Karpas-422 (cell line): ENCODE measurements at regions not wholly inside any gene's neighbourhood (a gene's known extent, or its start where the extent isn't known, plus 50 kb on each side); places are given as distances from the start of the nearest gene placed in this dataset.
"Not testable (repeated sequence)": the region's sequence is repeated elsewhere in the genome, so short reads cannot be mapped to it uniquely, and the experiment has no call there.

Experiments
- DNase-seq: peaks from one replicate; pipeline ENCODE4 v3.0.0-alpha.2; 2015
- H2AFZ ChIP-seq: fragments of 200-600 bp; sonication (generic); 2 replicates; pipeline ENCODE4 v1.6.1; 2014; ENCODE audit warnings: antibody characterized with exemption, low read length, mixed read lengths
- H3K27ac ChIP-seq: fragments of 200-600 bp; sonication (generic); 2 replicates; pipeline ENCODE4 v1.5.1; 2014; ENCODE audit warnings: mild to moderate bottlenecking, low read length, moderate library complexity
- H3K27me3 ChIP-seq: fragments of 200-600 bp; sonication (generic); 2 replicates; pipeline ENCODE4 v1.6.1; 2014; ENCODE audit warnings: low read length, mixed read lengths
- H3K36me3 ChIP-seq: fragments of 200-600 bp; sonication (generic); 2 replicates; pipeline ENCODE4 v1.6.1; 2014; ENCODE audit warnings: low read length, mixed read lengths; ENCODE audit not compliant: insufficient read depth
- H3K4me1 ChIP-seq: fragments of 200-600 bp; sonication (generic); 2 replicates; pipeline ENCODE4 v1.6.1; 2014; ENCODE audit warnings: mild to moderate bottlenecking, low read length, mixed read lengths
- H3K4me2 ChIP-seq: fragments of 200-600 bp; sonication (generic); 2 replicates; pipeline ENCODE4 v1.6.1; 2014; ENCODE audit warnings: low read length, low read depth, mild to moderate bottlenecking; ENCODE audit not compliant: poor library complexity, severe bottlenecking
- H3K4me3 ChIP-seq: fragments of 200-600 bp; sonication (generic); 2 replicates; pipeline ENCODE4 v1.5.1; 2014; ENCODE audit warnings: mild to moderate bottlenecking, antibody characterized with exemption, low read length, mixed read lengths
- H3K79me2 ChIP-seq: fragments of 200-600 bp; sonication (generic); 2 replicates; pipeline ENCODE4 v1.6.1; 2014; ENCODE audit warnings: mild to moderate bottlenecking, low read length, mixed read lengths
- H3K9ac ChIP-seq: fragments of 200-600 bp; sonication (generic); 2 replicates; pipeline ENCODE4 v1.6.0; 2014; ENCODE audit warnings: low read length
- H3K9me2 ChIP-seq: fragments of 200-600 bp; sonication (generic), shearing (Covaris generic); replicated peaks from 2 replicates; pipeline ENCODE4 v1.6.0; 2014; ENCODE audit warnings: mild to moderate bottlenecking, low read length, moderate library complexity; ENCODE audit not compliant: insufficient read depth
- H3K9me3 ChIP-seq: fragments of 300-700, 200-600 bp; sonication (generic); 2 replicates; pipeline ENCODE4 v1.6.1; 2014; ENCODE audit warnings: low read length, mixed read lengths
- H4K20me1 ChIP-seq: fragments of 200-600 bp; sonication (generic); 2 replicates; pipeline ENCODE4 v1.6.1; 2014; ENCODE audit warnings: mild to moderate bottlenecking, antibody characterized with exemption, low read length, low read depth; ENCODE audit not compliant: insufficient read depth

- H2AFZ ChIP-seq, H3K79me2 ChIP-seq, H3K4me2 ChIP-seq: not testable (repeated sequence)
Measured at GRCh38 chr14:106301609-106302008, 775.2 kb downstream of the TMEM121 start.

GRCh38 chr14:106302661-106303060 lies 776.3 kb downstream of the TMEM121 start:
- no peaks in the 10 kb centered on the region for H3K27me3 ChIP-seq
- H2AFZ ChIP-seq: no peak overlapping the region
- no peaks in the 10 kb centered on the region for H3K9me2 ChIP-seq
- DNase-seq: no peak
- H3K4me1 ChIP-seq: no peaks in the 10 kb centered on the region
- H3K27ac ChIP-seq: no peak overlapping the region
- no peaks in the 10 kb centered on the region for H3K79me2 ChIP-seq
- no peak overlapping the region for H3K4me3 ChIP-seq
- no peaks in the 10 kb centered on the region for H3K9me3 ChIP-seq
- H3K9ac ChIP-seq: no peak overlapping the region
- H3K36me3 ChIP-seq: no peaks in the 10 kb centered on the region
- no peak overlapping the region for H3K4me2 ChIP-seq
- no peaks in the 10 kb centered on the region for H4K20me1 ChIP-seq

More at GRCh38 chr14:106301609-106302008, 775.2 kb downstream of the TMEM121 start:
- H3K27ac ChIP-seq, H3K4me1 ChIP-seq, H3K36me3 ChIP-seq, H3K9me3 ChIP-seq, DNase-seq, H3K9me2 ChIP-seq, H3K4me3 ChIP-seq, H3K9ac ChIP-seq, H4K20me1 ChIP-seq, H3K27me3 ChIP-seq: not testable (repeated sequence)

DNA sequence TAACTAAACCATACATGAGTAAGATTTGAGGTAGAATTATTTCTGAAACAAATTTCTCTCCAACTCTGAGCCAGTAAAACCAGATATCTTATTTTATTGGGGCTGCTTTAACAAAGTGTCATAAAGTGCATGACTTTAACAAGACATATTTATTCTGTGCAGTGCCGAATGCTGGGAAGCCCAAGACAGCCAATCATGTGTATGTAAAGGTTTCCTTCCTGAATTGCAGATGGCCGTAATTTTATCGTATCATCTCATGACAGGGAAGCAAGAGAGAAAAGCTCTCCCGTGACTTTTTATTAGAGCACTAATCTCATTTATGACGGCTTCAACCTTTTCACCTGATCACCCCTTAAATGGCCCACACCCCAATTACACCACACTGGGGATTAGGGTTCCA lies 777.9 kb downstream of the TMEM121 start:
- H3K4me3 ChIP-seq: no peak overlapping the region
- H3K4me1 ChIP-seq: no peaks in the 10 kb centered on the region
- no peak for DNase-seq
- no peaks in the 10 kb centered on the region for H4K20me1 ChIP-seq
- no peak overlapping the region for H3K4me2 ChIP-seq
- H3K36me3 ChIP-seq: no peaks in the 10 kb centered on the region
- no peak overlapping the region for H3K27ac ChIP-seq
- H3K9me2 ChIP-seq: no peaks in the 10 kb centered on the region
- H3K27me3 ChIP-seq: no peaks in the 10 kb centered on the region
- H3K79me2 ChIP-seq: no peaks in the 10 kb centered on the region
- H2AFZ ChIP-seq: no peak overlapping the region
- no peak overlapping the region for H3K9ac ChIP-seq
- 0 out of 2 replicates have a peak, but pooled peaks cover under 1% of the 10 kb centered on the region for H3K9me3 ChIP-seq

DNA sequence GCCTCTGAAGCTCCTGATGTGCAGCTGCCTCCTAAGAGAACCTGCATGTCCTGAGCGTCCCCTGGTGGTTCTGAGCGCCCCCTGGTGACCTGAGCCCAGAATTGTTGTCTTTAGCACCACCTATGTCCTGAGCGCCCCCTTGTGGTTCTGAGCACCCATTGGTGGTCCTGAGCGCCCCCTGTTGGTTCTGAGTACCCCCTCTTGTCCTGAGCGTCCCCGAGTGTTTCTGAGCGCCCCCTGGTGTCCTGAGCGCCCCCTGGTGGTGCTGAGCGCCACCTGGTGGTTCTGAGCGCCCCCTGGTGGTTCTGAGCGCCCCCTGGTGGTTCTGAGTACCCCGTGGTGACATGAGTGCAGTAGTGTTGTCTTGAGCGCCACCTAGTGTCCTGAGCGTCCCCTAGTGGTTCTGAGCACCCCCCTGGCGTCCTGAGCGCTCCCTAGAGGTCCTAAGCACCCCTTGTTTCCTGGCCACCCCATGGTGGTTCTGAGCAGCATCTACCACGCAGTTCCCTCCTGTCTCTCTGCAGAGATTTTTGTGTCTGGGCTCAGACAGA lies 782.5 kb downstream of the TMEM121 start:
- Histone ChIP-seq H3K9ac (no peak overlapping the region), H3K36me3 (no peaks in the 10 kb centered on the region), H3K27me3 (no peaks in the 10 kb centered on the region), H3K27ac (no peak overlapping the region), H3K79me2 (no peaks in the 10 kb centered on the region), H3K4me1 (no peaks in the 10 kb centered on the region), H2AFZ (no peak overlapping the region), H3K9me3 (0 out of 2 replicates have a peak, but pooled peaks cover 3% of the 10 kb centered on the region), H3K4me2 (no peak overlapping the region), H4K20me1 (no peaks in the 10 kb centered on the region), H3K9me2 (no peaks in the 10 kb centered on the region), H3K4me3 (no peak overlapping the region)
- DNase-seq: peak; percentile 80

GRCh38 chr14:106309423-106309822 lies 783.0 kb downstream of the TMEM121 start:
- H3K9ac ChIP-seq: no peak overlapping the region
- no peaks in the 10 kb centered on the region for H3K79me2 ChIP-seq
- 0 out of 2 replicates have a peak, but pooled peaks cover 3% of the 10 kb centered on the region for H3K9me3 ChIP-seq
- no peaks in the 10 kb centered on the region for H3K4me1 ChIP-seq
- H3K4me2 ChIP-seq: no peak overlapping the region
- no peaks in the 10 kb centered on the region for H4K20me1 ChIP-seq
- DNase-seq: no peak
- no peak overlapping the region for H3K4me3 ChIP-seq
- H3K9me2 ChIP-seq: no peaks in the 10 kb centered on the region
- H2AFZ ChIP-seq: no peak overlapping the region
- no peak overlapping the region for H3K27ac ChIP-seq
- H3K36me3 ChIP-seq: no peaks in the 10 kb centered on the region
- H3K27me3 ChIP-seq: no peaks in the 10 kb centered on the region

- Histone ChIP-seq H3K4me1 (no peaks in the 10 kb centered on the region), H2AFZ (no peak overlapping the region), H4K20me1 (no peaks in the 10 kb centered on the region), H3K27ac (no peak overlapping the region), H3K4me3 (no peak overlapping the region), H3K36me3 (no peaks in the 10 kb centered on the region), H3K27me3 (no peaks in the 10 kb centered on the region), H3K9ac (no peak overlapping the region), H3K4me2 (no peak overlapping the region), H3K9me2 (no peaks in the 10 kb centered on the region), H3K9me3 (no peaks in the 10 kb centered on the region), H3K79me2 (no peaks in the 10 kb centered on the region)
- no peak for DNase-seq
Measured at GRCh38 chr14:106315436-106315835, 789.1 kb downstream of the TMEM121 start.

- H3K4me2 ChIP-seq: no peak overlapping the region
- no peaks in the 10 kb centered on the region for H3K79me2 ChIP-seq
- H3K4me1 ChIP-seq: no peaks in the 10 kb centered on the region
- no peaks in the 10 kb centered on the region for H3K9me3 ChIP-seq
- no peaks in the 10 kb centered on the region for H3K36me3 ChIP-seq
- H3K27me3 ChIP-seq: no peaks in the 10 kb centered on the region
- no peak overlapping the region for H3K27ac ChIP-seq
- H3K9ac ChIP-seq: no peak overlapping the region
- H4K20me1 ChIP-seq: no peaks in the 10 kb centered on the region
- DNase-seq: no peak
- no peak overlapping the region for H2AFZ ChIP-seq
- H3K4me3 ChIP-seq: no peak overlapping the region
- H3K9me2 ChIP-seq: no peaks in the 10 kb centered on the region
Measured at GRCh38 chr14:106317593-106317992, 791.2 kb downstream of the TMEM121 start.

DNA sequence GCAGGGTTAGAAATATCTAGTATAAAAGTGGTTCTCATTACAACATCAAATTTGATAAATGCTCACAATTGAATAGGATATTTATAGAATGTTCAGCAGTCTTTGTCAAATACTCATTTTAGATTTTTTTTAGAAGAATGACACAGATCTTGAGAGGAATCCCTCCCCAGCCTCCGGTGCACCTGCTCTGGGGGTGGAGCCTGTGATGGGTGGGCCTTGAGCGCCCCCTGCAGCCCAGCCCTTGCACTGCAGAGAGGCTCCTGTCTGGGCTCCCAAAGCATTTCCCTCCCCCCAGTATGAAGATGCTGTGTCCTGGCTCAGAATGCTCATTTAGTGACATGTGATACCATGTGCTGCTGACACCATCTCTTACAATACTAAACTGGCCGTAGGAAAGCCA lies 792.3 kb downstream of the TMEM121 start:
- Histone ChIP-seq H3K27ac (no peak overlapping the region), H2AFZ (no peak overlapping the region), H3K9me3 (no peaks in the 10 kb centered on the region), H3K79me2 (no peaks in the 10 kb centered on the region), H3K9ac (no peak overlapping the region), H3K4me1 (no peaks in the 10 kb centered on the region), H3K36me3 (no peaks in the 10 kb centered on the region), H3K4me3 (no peak overlapping the region), H3K27me3 (no peaks in the 10 kb centered on the region), H3K9me2 (no peaks in the 10 kb centered on the region), H4K20me1 (no peaks in the 10 kb centered on the region), H3K4me2 (no peak overlapping the region)
- peak; percentile 44 for DNase-seq

- not testable (repeated sequence) for H3K9me3 ChIP-seq, H4K20me1 ChIP-seq, H3K4me3 ChIP-seq, H3K27me3 ChIP-seq, DNase-seq, H3K4me1 ChIP-seq, H3K9me2 ChIP-seq, H3K79me2 ChIP-seq, H3K36me3 ChIP-seq, H3K4me2 ChIP-seq, H3K27ac ChIP-seq, H2AFZ ChIP-seq, H3K9ac ChIP-seq
Measured at GRCh38 chr14:106323970-106324369, 797.6 kb downstream of the TMEM121 start.
